WTC11 (cell line): ENCODE measurements at regions not wholly inside any gene's neighbourhood (a gene's known extent, or its start where the extent isn't known, plus 50 kb on each side); places are given as distances from the start of the nearest gene placed in this dataset.

ENCODE experiments used
- ATAC-seq: fragments of 200-7000 bp; cut with Tn5 transposase; 2 replicates; pipeline ENCODE4 v1.10.0; 2021; ENCODE audit warnings: mild to moderate bottlenecking, moderate library complexity
- CTCF ChIA-PET: fragments of 300-600 bp; sonication (Branson Sonifier 250); formaldehyde crosslinking; loops from one replicate; lab custom pipeline; 2021; ENCODE audit warnings: antibody characterized with exemption; lab: Charles Lee
- POLR2A ChIA-PET: fragments of 350-600 bp; sonication (Branson Sonifier 250); formaldehyde crosslinking; loops from one replicate; lab custom pipeline; 2021; ENCODE audit warnings: antibody characterized with exemption; lab: Charles Lee
- DNase-seq: peaks from one replicate; pipeline ENCODE4 v3.0.0; 2021; ENCODE audit warnings: low spot score
- H3K27ac Mint-ChIP-seq: 2 replicates; pipeline ENCODE4 v1.8.0; 2021; ENCODE audit warnings: mixed read lengths
- H3K27me3 Mint-ChIP-seq: 2 replicates; pipeline ENCODE4 v1.8.0; 2021; ENCODE audit warnings: low read depth, mild to moderate bottlenecking, moderate library complexity, mixed read lengths
- H3K36me3 Mint-ChIP-seq: 2 replicates; pipeline ENCODE4 v1.8.0; 2021; ENCODE audit warnings: mixed read lengths
- H3K4me1 Mint-ChIP-seq: 2 replicates; pipeline ENCODE4 v1.8.0; 2022; ENCODE audit warnings: mixed read lengths
- H3K4me3 Mint-ChIP-seq: 2 replicates; pipeline ENCODE4 v1.8.0; 2021; ENCODE audit warnings: mild to moderate bottlenecking, moderate library complexity, mixed read lengths
- H3K9me3 Mint-ChIP-seq: 2 replicates; pipeline ENCODE4 v1.8.0; 2021; ENCODE audit warnings: mixed read lengths
- AFF4 ChIP-seq: sonication (generic); formaldehyde crosslinking; IDR thresholded peaks from 2 replicates; pipeline ENCODE4 v1.8.1; 2023; ENCODE audit warnings: mild to moderate bottlenecking, missing genetic modification reagents, borderline replicate concordance
- ATF1 ChIP-seq: sonication (generic); formaldehyde crosslinking; IDR thresholded peaks from 2 replicates; pipeline ENCODE4 v1.8.1; 2023; ENCODE audit warnings: mild to moderate bottlenecking, moderate library complexity, missing genetic modification reagents
- CREB1 ChIP-seq: sonication (generic); formaldehyde crosslinking; IDR thresholded peaks from 2 replicates; pipeline ENCODE4 v1.8.0; 2023; ENCODE audit warnings: mild to moderate bottlenecking, missing genetic modification reagents
- E2F1 ChIP-seq: sonication (generic); formaldehyde crosslinking; IDR thresholded peaks from 2 replicates; pipeline ENCODE4 v1.8.0; 2022; ENCODE audit warnings: mild to moderate bottlenecking, missing genetic modification reagents
- ERG ChIP-seq: fragments of 250-450 bp; sonication (Bioruptor Pico); IDR thresholded peaks from 2 replicates; pipeline ENCODE4 v1.8.0; 2021; ENCODE audit warnings: mild to moderate bottlenecking
- GABPB1 ChIP-seq: sonication (generic); formaldehyde crosslinking; IDR thresholded peaks from 2 replicates; pipeline ENCODE4 v1.8.1; 2023; ENCODE audit warnings: mild to moderate bottlenecking, missing genetic modification reagents
- IRF1 ChIP-seq: sonication (generic); formaldehyde crosslinking; IDR thresholded peaks from 2 replicates; pipeline ENCODE4 v1.8.0; 2023; ENCODE audit warnings: missing genetic modification reagents
- IRF2 ChIP-seq: sonication (generic); formaldehyde crosslinking; IDR thresholded peaks from 2 replicates; pipeline ENCODE4 v1.8.0; 2022; ENCODE audit warnings: low read depth, missing genetic modification reagents, borderline replicate concordance
- NR2C2 ChIP-seq: sonication (generic); formaldehyde crosslinking; IDR thresholded peaks from 2 replicates; pipeline ENCODE4 v1.8.0; 2022; ENCODE audit warnings: mild to moderate bottlenecking, missing genetic modification reagents
- OVOL2 ChIP-seq: fragments of 250-450 bp; sonication (Bioruptor Pico); IDR thresholded peaks from 2 replicates; pipeline ENCODE4 v1.9.0; 2021; ENCODE audit warnings: mild to moderate bottlenecking, borderline replicate concordance
- SMAD3 ChIP-seq: sonication (generic); formaldehyde crosslinking; IDR thresholded peaks from 2 replicates; pipeline ENCODE4 v1.8.0; 2022; ENCODE audit warnings: missing genetic modification reagents, mild to moderate bottlenecking, borderline replicate concordance
- SMAD4 ChIP-seq: sonication (generic); formaldehyde crosslinking; IDR thresholded peaks from 2 replicates; pipeline ENCODE4 v1.8.0; 2022; ENCODE audit warnings: mild to moderate bottlenecking, missing genetic modification reagents
- TEAD4 ChIP-seq: sonication (generic); formaldehyde crosslinking; IDR thresholded peaks from 2 replicates; pipeline ENCODE4 v1.8.0; 2022; ENCODE audit warnings: mild to moderate bottlenecking, missing genetic modification reagents
- ZBTB21 ChIP-seq: sonication (generic); formaldehyde crosslinking; IDR thresholded peaks from 2 replicates; pipeline ENCODE4 v1.8.1; 2023; ENCODE audit warnings: mild to moderate bottlenecking, missing genetic modification reagents, borderline replicate concordance
- ZNF416 ChIP-seq: fragments of 250-450 bp; sonication (Bioruptor Pico); IDR thresholded peaks from 2 replicates; pipeline ENCODE4 v1.9.0; 2021; ENCODE audit warnings: mild to moderate bottlenecking, inconsistent platforms
- ZNF512 ChIP-seq: sonication (generic); formaldehyde crosslinking; IDR thresholded peaks from 2 replicates; pipeline ENCODE4 v1.8.1; 2022; ENCODE audit warnings: missing genetic modification reagents, borderline replicate concordance

- CTCF ChIA-PET: interaction anchor here (1.1 kb wide), 1 partner anchor 18 kb away, joined by 3 read pairs; no protein-coding TSS in a partner anchor
- H3K27ac Mint-ChIP-seq: peak overlapping the region; percentile 24; the same call in 1 of the 2 replicates
- H3K4me3 Mint-ChIP-seq: no peak overlapping the region
- H3K36me3 Mint-ChIP-seq: no peaks in the 10 kb centered on the region
- H3K4me1 Mint-ChIP-seq: peaks cover 16% of the 10 kb centered on the region
- POLR2A ChIA-PET: no interaction called here
- H3K27me3 Mint-ChIP-seq: no peaks in the 10 kb centered on the region
- peak; percentile 74 for ATAC-seq
- no peaks in the 10 kb centered on the region for H3K9me3 Mint-ChIP-seq
- no peak for TF ChIP-seq IRF2 (CRISPR knock-in tag)
- no peak for TF ChIP-seq E2F1 (CRISPR knock-in tag)
- no peak for TF ChIP-seq OVOL2
- TF ChIP-seq IRF1 (CRISPR knock-in tag): no peak
- no peak for TF ChIP-seq ERG (CRISPR knock-in tag)
- no peak for TF ChIP-seq CREB1 (CRISPR knock-in tag)
- no peak for TF ChIP-seq ZNF416 (CRISPR knock-in tag)
- TF ChIP-seq SMAD3 (CRISPR knock-in tag): no peak
- no peak for TF ChIP-seq AFF4 (CRISPR knock-in tag)
- DNase-seq: no peak
Observed at GRCh38 chr5:104265531-104266140, 703.0 kb upstream of the NUDT12 start.

- POLR2A ChIA-PET: no interaction called here
- TF ChIP-seq ERG (CRISPR knock-in tag): no peak
- no peak for TF ChIP-seq ZNF416 (CRISPR knock-in tag)
- no peak for TF ChIP-seq TEAD4 (CRISPR knock-in tag)
- no peak for TF ChIP-seq NR2C2 (CRISPR knock-in tag)
- TF ChIP-seq SMAD4 (CRISPR knock-in tag): no peak
- no peak for TF ChIP-seq GABPB1 (CRISPR knock-in tag)
- no peak for TF ChIP-seq ZBTB21 (CRISPR knock-in tag)
- TF ChIP-seq ZNF512 (CRISPR knock-in tag): no peak
- no peak for TF ChIP-seq ATF1
- Mint-ChIP-seq H3K4me3 (no peak overlapping the region), H3K27me3 (no peaks in the 10 kb centered on the region), H3K4me1 (peaks cover 4% of the 10 kb centered on the region; the same call in 1 of the 2 replicates), H3K9me3 (no peaks in the 10 kb centered on the region), H3K27ac (no peak overlapping the region), H3K36me3 (no peaks in the 10 kb centered on the region)
- DNase-seq (no peak), ATAC-seq (no peak)
- CTCF ChIA-PET: no interaction called here
Observed at GRCh38 chr5:104247260-104247659, 684.7 kb upstream of the NUDT12 start.
